ENCODE measurements at regions not wholly inside any gene's neighbourhood (a gene's known extent, or its start where the extent isn't known, plus 50 kb on each side); places are given as distances from the start of the nearest gene placed in this dataset.

- Mint-ChIP-seq H3K27me3 (no peaks in the 10 kb centered on the region), H3K4me1 (peaks cover 33 to 64% (median 55%) of the 10 kb centered on the region in 7 donors), H3K9me3 (peaks cover 0 to 16% (median 3%) of the 10 kb centered on the region in 11 donors), H3K4me3 (peak overlapping the region; percentile 72 to 96 (median 80)), H3K36me3 (peaks cover 0 to 15% (median 0%) of the 10 kb centered on the region in 5 donors), H3K27ac (peak overlapping the region; percentile 82 to 97 (median 91))
- Histone ChIP-seq H3K36me3 (ENCODE audit: control insufficient read depth in 2 of 3, insufficient read depth in 3 of 3, low read length in 3 of 3) (no peaks in the 10 kb centered on the region), H3K4me1 (ENCODE audit: control insufficient read depth in 2 of 2, insufficient read depth in 2 of 2, low read length in 2 of 2) (peaks cover 20 to 39% of the 10 kb centered on the region in 2 donors), H3K27me3 (ENCODE audit: control insufficient read depth in 2 of 2, insufficient read depth in 2 of 2, low read length in 2 of 2) (no peaks in the 10 kb centered on the region), H3K9me3 (ENCODE audit: control insufficient read depth in 2 of 3, low read length in 3 of 3) (peaks cover 0 to 5% (median 0%) of the 10 kb centered on the region in 3 experiments), H3K4me3 (ENCODE audit: low read length) (peak overlapping the region; percentile 34), H3K27ac (ENCODE audit: low read depth, low read length) (peak overlapping the region; percentile 47)
- intact Hi-C loops (cut with micrococcal nuclease) = loop anchor here (1.0 to 10.0 kb wide), 17 partner anchors 8 to 1858 kb away; partner anchors contain the start of genes CD83 (in 1 of the 2) and JARID2 (in 1 of the 2)
- POLR2A ChIA-PET = interaction anchor here (1.5 to 1.9 kb wide), 2 partner anchors 14 to 972 kb away, joined by 3 to 6 read pairs; no protein-coding TSS in a partner anchor
- DNase-seq (peak in 7 of 9 donors; percentile 73 to 90 (median 85)), ATAC-seq (peak; percentile 99)
- CTCF ChIA-PET = interaction anchor here (1.7 kb wide), 1 partner anchor 65 kb away, joined by 8 read pairs; no protein-coding TSS in a partner anchor
Observed at GRCh38 chr6:14276667-14277404, 159.3 kb downstream of the CD83 start.

GRCh38 chr6:14277405-14277930, 159.9 kb downstream of the CD83 start:
- Histone ChIP-seq H3K4me1 (ENCODE audit: control insufficient read depth in 2 of 2, insufficient read depth in 2 of 2, low read length in 2 of 2) (peaks cover 20 to 38% of the 10 kb centered on the region in 2 donors), H3K27me3 (ENCODE audit: control insufficient read depth in 2 of 2, insufficient read depth in 2 of 2, low read length in 2 of 2) (no peaks in the 10 kb centered on the region), H3K27ac (ENCODE audit: low read depth, low read length) (peak overlapping the region; percentile 47), H3K36me3 (ENCODE audit: control insufficient read depth in 2 of 3, insufficient read depth in 3 of 3, low read length in 3 of 3) (no peaks in the 10 kb centered on the region), H3K4me3 (ENCODE audit: low read length) (peak overlapping the region; percentile 23), H3K9me3 (ENCODE audit: control insufficient read depth in 2 of 3, low read length in 3 of 3) (peaks cover 0 to 5% (median 0%) of the 10 kb centered on the region in 3 experiments)
- H3K27me3 Mint-ChIP-seq = no peaks in the 10 kb centered on the region
- H3K4me3 Mint-ChIP-seq = peak overlapping the region; percentile 72 to 96 (median 80)
- ChIA-PET CTCF (interaction anchor here (1.7 kb wide), 1 partner anchor 66 kb away, joined by 8 read pairs; no protein-coding TSS in a partner anchor), POLR2A (interaction anchor here (1.5 to 1.9 kb wide), 2 partner anchors 13 to 971 kb away, joined by 3 to 6 read pairs; no protein-coding TSS in a partner anchor)
- ATAC-seq (peak; percentile 34), DNase-seq (no peak)
- peaks cover 33 to 58% (median 55%) of the 10 kb centered on the region in 7 donors for H3K4me1 Mint-ChIP-seq
- peak overlapping the region; percentile 82 to 97 (median 91) for H3K27ac Mint-ChIP-seq
- H3K36me3 Mint-ChIP-seq = peaks cover 0 to 9% (median 0%) of the 10 kb centered on the region in 5 donors
- peaks cover 0 to 11% (median 1%) of the 10 kb centered on the region in 11 donors for H3K9me3 Mint-ChIP-seq
- intact Hi-C loops (cut with micrococcal nuclease) = loop anchor here (1.0 to 10.0 kb wide), 17 partner anchors 8 to 1857 kb away; partner anchors contain the start of genes CD83 (in 1 of the 2) and JARID2 (in 1 of the 2)

- intact Hi-C loops (cut with micrococcal nuclease) = loop anchor here (5.0 to 10.0 kb wide), 9 partner anchors 51 to 1857 kb away; partner anchors contain the start of genes CD83 (in 1 of the 2) and JARID2 (in 1 of the 2)
- Mint-ChIP-seq H3K4me1 (peaks cover 33 to 58% (median 55%) of the 10 kb centered on the region in 7 donors), H3K36me3 (peaks cover 0 to 7% (median 0%) of the 10 kb centered on the region in 5 donors), H3K9me3 (peaks cover 0 to 9% (median 1%) of the 10 kb centered on the region in 11 donors), H3K27ac (peak overlapping the region; percentile 82 to 97 (median 91)), H3K4me3 (peak overlapping the region in 9 of 10 donors; percentile 30 to 96 (median 75)), H3K27me3 (no peaks in the 10 kb centered on the region)
- CTCF ChIA-PET = interaction anchor here (0.5 to 0.8 kb wide), 3 partner anchors 9 to 395 kb away, joined by 3 to 5 read pairs (median 4); no protein-coding TSS in a partner anchor
- ATAC-seq = no peak
- Histone ChIP-seq H3K27ac (ENCODE audit: low read depth, low read length) (no peak overlapping the region), H3K4me3 (ENCODE audit: low read length) (no peak overlapping the region), H3K36me3 (ENCODE audit: control insufficient read depth in 2 of 3, insufficient read depth in 3 of 3, low read length in 3 of 3) (no peaks in the 10 kb centered on the region), H3K9me3 (ENCODE audit: control insufficient read depth in 2 of 3, low read length in 3 of 3) (peaks cover 0 to 5% (median 0%) of the 10 kb centered on the region in 3 experiments), H3K4me1 (ENCODE audit: control insufficient read depth in 2 of 2, insufficient read depth in 2 of 2, low read length in 2 of 2) (peaks cover 20 to 38% of the 10 kb centered on the region in 2 donors), H3K27me3 (ENCODE audit: control insufficient read depth in 2 of 2, insufficient read depth in 2 of 2, low read length in 2 of 2) (no peaks in the 10 kb centered on the region)
- no peak for DNase-seq
- POLR2A ChIA-PET = interaction anchor here (1.4 kb wide), 1 partner anchor 8 kb away, joined by 4 read pairs; no protein-coding TSS in a partner anchor
Observed at GRCh38 chr6:14278006-14278405, 160.4 kb downstream of the CD83 start.

- peak overlapping the region in 6 of 9 donors; percentile 82 to 97 (median 90) for H3K27ac Mint-ChIP-seq
Observed at GRCh38 chr6:14278446-14278845, 160.9 kb downstream of the CD83 start.

GRCh38 chr6:14280006-14280510, 162.5 kb downstream of the CD83 start:
- H3K9me3 ChIP-seq (ENCODE audit: control insufficient read depth in 2 of 3, low read length in 3 of 3) = peaks cover 0 to 5% (median 0%) of the 10 kb centered on the region in 3 experiments
- ChIA-PET CTCF (no interaction called here), POLR2A (no interaction called here)
- H3K4me1 ChIP-seq (ENCODE audit: control insufficient read depth in 2 of 2, insufficient read depth in 2 of 2, low read length in 2 of 2) = peaks cover 20 to 33% of the 10 kb centered on the region in 2 donors
- H3K36me3 ChIP-seq (ENCODE audit: control insufficient read depth in 2 of 3, insufficient read depth in 3 of 3, low read length in 3 of 3) = no peaks in the 10 kb centered on the region
- DNase-seq = no peak
- no peak overlapping the region for H3K4me3 ChIP-seq (ENCODE audit: low read length)
- H3K27ac Mint-ChIP-seq = peak overlapping the region in 2 of 9 donors; percentile 18 to 65
- no peaks in the 10 kb centered on the region for H3K27me3 Mint-ChIP-seq
- intact Hi-C loops (cut with micrococcal nuclease) = no loop called here
- ATAC-seq = no peak
- no peak overlapping the region for H3K4me3 Mint-ChIP-seq
- H3K9me3 Mint-ChIP-seq = peaks cover 0 to 7% (median 0%) of the 10 kb centered on the region in 11 donors
- no peaks in the 10 kb centered on the region for H3K27me3 ChIP-seq (ENCODE audit: control insufficient read depth in 2 of 2, insufficient read depth in 2 of 2, low read length in 2 of 2)
- no peak overlapping the region for H3K27ac ChIP-seq (ENCODE audit: low read depth, low read length)
- H3K4me1 Mint-ChIP-seq = peaks cover 29 to 46% (median 41%) of the 10 kb centered on the region in 7 donors
- H3K36me3 Mint-ChIP-seq = peaks cover 0 to 6% (median 0%) of the 10 kb centered on the region in 5 donors

More at GRCh38 chr6:14278446-14278845, 160.9 kb downstream of the CD83 start:
- DNase-seq = no peak
- Histone ChIP-seq H3K27me3 (ENCODE audit: control insufficient read depth in 2 of 2, insufficient read depth in 2 of 2, low read length in 2 of 2) (no peaks in the 10 kb centered on the region), H3K4me1 (ENCODE audit: control insufficient read depth in 2 of 2, insufficient read depth in 2 of 2, low read length in 2 of 2) (peaks cover 20 to 38% of the 10 kb centered on the region in 2 donors), H3K4me3 (ENCODE audit: low read length) (no peak overlapping the region), H3K36me3 (ENCODE audit: control insufficient read depth in 2 of 3, insufficient read depth in 3 of 3, low read length in 3 of 3) (no peaks in the 10 kb centered on the region), H3K9me3 (ENCODE audit: control insufficient read depth in 2 of 3, low read length in 3 of 3) (peaks cover 0 to 5% (median 0%) of the 10 kb centered on the region in 3 experiments), H3K27ac (ENCODE audit: low read depth, low read length) (no peak overlapping the region)
- H3K4me3 Mint-ChIP-seq = peak overlapping the region in 3 of 10 donors; percentile 18 to 96 (median 74)
- POLR2A ChIA-PET = interaction anchor here (1.4 kb wide), 1 partner anchor 8 kb away, joined by 4 read pairs; no protein-coding TSS in a partner anchor
- no peak for ATAC-seq
- peaks cover 0 to 7% (median 0%) of the 10 kb centered on the region in 11 donors for H3K9me3 Mint-ChIP-seq
- peaks cover 33 to 58% (median 55%) of the 10 kb centered on the region in 7 donors for H3K4me1 Mint-ChIP-seq
- H3K36me3 Mint-ChIP-seq = peaks cover 0 to 6% (median 0%) of the 10 kb centered on the region in 5 donors
- intact Hi-C loops (cut with micrococcal nuclease) = loop anchor here (5.0 to 10.0 kb wide), 9 partner anchors 51 to 1856 kb away; partner anchors contain the start of genes CD83 (in 1 of the 2) and JARID2 (in 1 of the 2)
- no peaks in the 10 kb centered on the region for H3K27me3 Mint-ChIP-seq
- CTCF ChIA-PET = interaction anchor here (0.5 to 0.8 kb wide), 3 partner anchors 9 to 395 kb away, joined by 3 to 5 read pairs (median 4); no protein-coding TSS in a partner anchor

Measured in naive thymus-derived CD4-positive, alpha-beta T cell (primary cell).